B cell (primary cell): ENCODE measurements at regions not wholly inside any gene's neighbourhood (a gene's known extent, or its start where the extent isn't known, plus 50 kb on each side); places are given as distances from the start of the nearest gene placed in this dataset.

ENCODE experiments used
- ATAC-seq: fragments of 200-7000 bp; cut with Tn5 transposase; one replicate; pipeline ENCODE4 v1.10.0; 2021; ENCODE audit warnings: low read depth, mild to moderate bottlenecking, moderate number of reproducible peaks, moderate library complexity
- CTCF ChIA-PET: fragments of 350-600 bp; sonication (Branson Sonifier 250); formaldehyde crosslinking; loops from one replicate; lab custom pipeline; 2021; ENCODE audit warnings: antibody characterized with exemption, inconsistent platforms; lab: Charles Lee
- POLR2A ChIA-PET: fragments of 350-600 bp; sonication (Branson Sonifier 250); formaldehyde crosslinking; loops from one replicate; lab custom pipeline; 2021; ENCODE audit warnings: antibody characterized with exemption; lab: Charles Lee
- DNase-seq: peaks from one replicate; pipeline ENCODE4 v3.0.0; 2013
- H2AFZ ChIP-seq: 2 replicates; pipeline ENCODE4 v1.6.1; 2012; ENCODE audit warnings: mild to moderate bottlenecking, low read depth, low read length; ENCODE audit not compliant: insufficient read depth, poor library complexity, severe bottlenecking
- H3K27ac ChIP-seq, 2 donors: 1 replicate in 1 of 2; 2 replicates in 1 of 2; pipeline ENCODE4 v1.5.1; 2012 to 2013; ENCODE audit warnings: low read length in 2 of 2, mild to moderate bottlenecking in 2 of 2, moderate library complexity in 1 of 2
- H3K27me3 ChIP-seq, 4 experiments: fragments of 200-600 bp in 1 of 4; sonication (generic) in 1 of 4; replicated peaks in 1 of 4; 1 replicate in 2 of 4; 2 replicates in 2 of 4; pipeline versions ENCODE4 v1.6.1 to v1.7.0; 2013 to 2016; ENCODE audit warnings: low read length in 3 of 4, mild to moderate bottlenecking in 2 of 4, mixed read lengths in 1 of 4, moderate library complexity in 1 of 4; ENCODE audit not compliant: insufficient read depth in 4 of 4, control insufficient read depth in 3 of 4; ENCODE audit errors: control extremely low read depth in 1 of 4
- H3K36me3 ChIP-seq, 2 experiments: replicated peaks in 1 of 2; 1 replicate in 1 of 2; 2 replicates in 1 of 2; pipeline versions ENCODE4 v1.6.1 to v1.7.1; 2013; ENCODE audit warnings: low read length in 1 of 2; ENCODE audit not compliant: insufficient read depth in 2 of 2, control insufficient read depth in 1 of 2; ENCODE audit errors: control extremely low read depth in 1 of 2, extremely low read depth in 1 of 2
- H3K4me1 ChIP-seq, 2 donors: fragments of 200-600 bp in 1 of 2; sonication (generic) in 1 of 2; 1 replicate in 1 of 2; 2 replicates in 1 of 2; pipeline versions ENCODE4 v1.5.1 to v1.6.1; 2013 to 2017; ENCODE audit warnings: low read length in 2 of 2; ENCODE audit not compliant: control insufficient read depth in 2 of 2, insufficient read depth in 2 of 2
- H3K4me2 ChIP-seq: replicated peaks from 2 replicates; pipeline ENCODE3; 2012; ENCODE audit warnings: mild to moderate bottlenecking, low read depth, low read length; ENCODE audit not compliant: poor library complexity, severe bottlenecking
- H3K4me3 ChIP-seq, 5 experiments: fragments of 200-600 bp in 1 of 5; sonication (generic) in 1 of 5; 1 replicate in 3 of 5; 2 replicates in 2 of 5; pipeline versions ENCODE4 v1.5.1 to v1.7.0; 2011 to 2016; ENCODE audit warnings: low read length in 4 of 5, mild to moderate bottlenecking in 4 of 5, low read depth in 2 of 5, control low read depth in 1 of 5, moderate library complexity in 1 of 5; ENCODE audit not compliant: insufficient read depth in 1 of 5; ENCODE audit errors: control extremely low read depth in 1 of 5, extremely low read depth in 1 of 5
- H3K79me2 ChIP-seq: fragments of 200-600 bp; sonication (generic); one replicate; pipeline ENCODE4 v1.6.0; 2016; ENCODE audit warnings: low read length; ENCODE audit not compliant: control insufficient read depth, insufficient read depth
- H3K9ac ChIP-seq: fragments of 200-600 bp; sonication (generic); 2 replicates; pipeline ENCODE4 v1.6.1; 2017; ENCODE audit warnings: mild to moderate bottlenecking, low read length, moderate library complexity
- H3K9me3 ChIP-seq, 3 donors: one replicate each; pipeline versions ENCODE4 v1.6.1 to v1.7.1; 2013; ENCODE audit warnings: low read length in 2 of 3; ENCODE audit not compliant: control insufficient read depth in 2 of 3, insufficient read depth in 1 of 3; ENCODE audit errors: control extremely low read depth in 1 of 3
- H4K20me1 ChIP-seq: 2 replicates; pipeline ENCODE4 v1.6.0; 2012; ENCODE audit warnings: mild to moderate bottlenecking, low read length; ENCODE audit not compliant: insufficient read depth, control insufficient read depth, poor library complexity, severe bottlenecking
- H3K27ac Mint-ChIP-seq: one replicate; pipeline ENCODE4 v1.8.0; 2021; ENCODE audit warnings: mixed read lengths
- H3K27me3 Mint-ChIP-seq: one replicate; pipeline ENCODE4 v1.8.0; 2021; ENCODE audit warnings: mixed read lengths
- H3K4me1 Mint-ChIP-seq: one replicate; pipeline ENCODE4 v1.8.0; 2021; ENCODE audit warnings: mixed read lengths
- H3K4me3 Mint-ChIP-seq: one replicate; pipeline ENCODE4 v1.8.0; 2021; ENCODE audit warnings: mixed read lengths
- H3K9me3 Mint-ChIP-seq: one replicate; pipeline ENCODE4 v1.8.0; 2022; ENCODE audit warnings: mixed read lengths; ENCODE audit not compliant: insufficient read depth
- CTCF ChIP-seq: fragments of 200-600 bp; IDR thresholded peaks from one replicate; pipeline ENCODE4 v1.8.0; 2022; ENCODE audit warnings: antibody characterized with exemption, mild to moderate bottlenecking
- EZH2 ChIP-seq: IDR thresholded peaks from 2 replicates; pipeline ENCODE4 v1.6.1; 2012; ENCODE audit warnings: borderline replicate concordance, low read depth, mild to moderate bottlenecking, moderate library complexity, low read length; ENCODE audit not compliant: insufficient read depth, poor library complexity, severe bottlenecking
- WGBS: methylation state at CpG from one replicate; pipeline ENCODE4 v1.1.5; 2013; ENCODE audit warnings: missing lambda C conversion rate; ENCODE audit not compliant: insufficient coverage; 5-methylcytosine and 5-hydroxymethylcytosine counted together
- intact Hi-C: fragments of 100-400 bp; cut with micrococcal nuclease; formaldehyde crosslinking; loops from one replicate; pipeline ENCODE4 v1.10.0; 2022

GRCh38 chr2:21617885-21618434, 494.2 kb downstream of the TDRD15 start:
- ATAC-seq = no peak
- intact Hi-C loops = no loop called here
- H3K4me1 Mint-ChIP-seq = no peaks in the 10 kb centered on the region
- Histone ChIP-seq H3K36me3 (no peaks in the 10 kb centered on the region), H2AFZ (no peak overlapping the region), H4K20me1 (no peaks in the 10 kb centered on the region), H3K27me3 (no peaks in the 10 kb centered on the region), H3K4me1 (no peaks in the 10 kb centered on the region), H3K4me3 (no peak overlapping the region), H3K9me3 (peaks cover 0 to 8% (median 0%) of the 10 kb centered on the region in 3 donors), H3K4me2 (no peak overlapping the region), H3K9ac (no peak overlapping the region), H3K27ac (no peak overlapping the region), H3K79me2 (no peaks in the 10 kb centered on the region)
- ChIA-PET POLR2A (no interaction called here), CTCF (no interaction called here)
- no peak for TF ChIP-seq CTCF
- TF ChIP-seq EZH2 = no peak
- WGBS = 81% methylated on average over 4 of the region's 5 CpGs
- H3K9me3 Mint-ChIP-seq = peaks cover 4% of the 10 kb centered on the region
- no peaks in the 10 kb centered on the region for H3K27me3 Mint-ChIP-seq
- H3K4me3 Mint-ChIP-seq = no peak overlapping the region
- no peak overlapping the region for H3K27ac Mint-ChIP-seq
- no peak for DNase-seq

- Mint-ChIP-seq H3K4me3 (no peak overlapping the region), H3K4me1 (no peaks in the 10 kb centered on the region), H3K27me3 (no peaks in the 10 kb centered on the region), H3K9me3 (peaks cover 4% of the 10 kb centered on the region), H3K27ac (no peak overlapping the region)
- DNase-seq (no peak), ATAC-seq (no peak)
- no peak overlapping the region for H3K9ac ChIP-seq
- no peak overlapping the region for H3K4me3 ChIP-seq
- peaks cover 0 to 8% (median 0%) of the 10 kb centered on the region in 3 donors for H3K9me3 ChIP-seq
- no peaks in the 10 kb centered on the region for H3K79me2 ChIP-seq
- no peaks in the 10 kb centered on the region for H3K27me3 ChIP-seq
- no peaks in the 10 kb centered on the region for H4K20me1 ChIP-seq
- TF ChIP-seq EZH2 = no peak
- no peak for TF ChIP-seq CTCF
- 100% methylated on average over 3 of the region's 5 CpGs for WGBS
- CTCF ChIA-PET = no interaction called here
- H2AFZ ChIP-seq = no peak overlapping the region
- no peaks in the 10 kb centered on the region for H3K36me3 ChIP-seq
- no peak overlapping the region for H3K4me2 ChIP-seq
- H3K4me1 ChIP-seq = no peaks in the 10 kb centered on the region
- POLR2A ChIA-PET = no interaction called here
- H3K27ac ChIP-seq = no peak overlapping the region
- intact Hi-C loops = no loop called here
These were observed 497.0 kb downstream of the TDRD15 start for GRCh38 chr2:21620771-21621170.
